Panc1 (cell line): ENCODE measurements at regions not wholly inside any gene's neighbourhood (a gene's known extent, or its start where the extent isn't known, plus 50 kb on each side); places are given as distances from the start of the nearest gene placed in this dataset.

Experiments
- POLR2AphosphoS5 ChIP-seq: IDR thresholded peaks from 2 replicates; pipeline ENCODE4 v1.6.1; 2012; ENCODE audit warnings: mild to moderate bottlenecking, low read depth, low read length, moderate library complexity
- SIN3A ChIP-seq: IDR thresholded peaks from 2 replicates; pipeline ENCODE4 v1.6.1; 2012; ENCODE audit warnings: low read depth, mild to moderate bottlenecking, low read length, moderate library complexity, borderline replicate concordance; ENCODE audit not compliant: insufficient read depth
- TF ChIP-seq, protein P1 (sequence below): fragments of 450-650 bp; IDR thresholded peaks from 2 replicates; pipeline ENCODE4 v1.5.1; 2017; ENCODE audit warnings: mild to moderate bottlenecking
- TF ChIP-seq, protein P2 (sequence below), 2 experiments: IDR thresholded peaks; 2 replicates each; pipeline ENCODE4 v1.6.1; 2011 to 2012; ENCODE audit warnings: low read depth in 2 of 2, control low read depth in 1 of 2, low read length in 1 of 2, mild to moderate bottlenecking in 1 of 2, moderate library complexity in 1 of 2; ENCODE audit not compliant: insufficient read depth in 1 of 2

DNA sequence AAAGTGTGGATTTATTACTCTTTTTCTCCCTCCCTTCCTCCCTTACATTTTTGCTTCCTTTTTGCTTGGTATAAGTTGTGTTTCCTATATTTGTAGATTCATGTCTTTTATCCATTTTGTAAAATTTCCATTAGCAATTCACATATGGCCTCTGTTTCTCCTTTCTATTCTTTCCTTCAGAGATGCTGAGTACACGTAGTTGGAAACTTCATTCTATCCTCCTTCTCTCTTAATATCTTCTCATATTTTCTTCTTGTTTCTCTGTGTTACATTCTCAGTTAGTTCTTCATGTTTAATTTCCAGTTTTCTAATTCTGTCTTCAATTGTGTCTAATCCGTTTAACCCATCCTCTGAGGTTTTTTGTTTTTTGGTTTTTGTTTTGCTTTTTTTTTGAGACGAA, 188.9 kb downstream of the ZIC5 start:
- TF ChIP-seq, protein P1, sequence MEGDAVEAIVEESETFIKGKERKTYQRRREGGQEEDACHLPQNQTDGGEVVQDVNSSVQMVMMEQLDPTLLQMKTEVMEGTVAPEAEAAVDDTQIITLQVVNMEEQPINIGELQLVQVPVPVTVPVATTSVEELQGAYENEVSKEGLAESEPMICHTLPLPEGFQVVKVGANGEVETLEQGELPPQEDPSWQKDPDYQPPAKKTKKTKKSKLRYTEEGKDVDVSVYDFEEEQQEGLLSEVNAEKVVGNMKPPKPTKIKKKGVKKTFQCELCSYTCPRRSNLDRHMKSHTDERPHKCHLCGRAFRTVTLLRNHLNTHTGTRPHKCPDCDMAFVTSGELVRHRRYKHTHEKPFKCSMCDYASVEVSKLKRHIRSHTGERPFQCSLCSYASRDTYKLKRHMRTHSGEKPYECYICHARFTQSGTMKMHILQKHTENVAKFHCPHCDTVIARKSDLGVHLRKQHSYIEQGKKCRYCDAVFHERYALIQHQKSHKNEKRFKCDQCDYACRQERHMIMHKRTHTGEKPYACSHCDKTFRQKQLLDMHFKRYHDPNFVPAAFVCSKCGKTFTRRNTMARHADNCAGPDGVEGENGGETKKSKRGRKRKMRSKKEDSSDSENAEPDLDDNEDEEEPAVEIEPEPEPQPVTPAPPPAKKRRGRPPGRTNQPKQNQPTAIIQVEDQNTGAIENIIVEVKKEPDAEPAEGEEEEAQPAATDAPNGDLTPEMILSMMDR = no peak
- TF ChIP-seq POLR2AphosphoS5 (no peak), SIN3A (no peak)
- TF ChIP-seq, protein P2, sequence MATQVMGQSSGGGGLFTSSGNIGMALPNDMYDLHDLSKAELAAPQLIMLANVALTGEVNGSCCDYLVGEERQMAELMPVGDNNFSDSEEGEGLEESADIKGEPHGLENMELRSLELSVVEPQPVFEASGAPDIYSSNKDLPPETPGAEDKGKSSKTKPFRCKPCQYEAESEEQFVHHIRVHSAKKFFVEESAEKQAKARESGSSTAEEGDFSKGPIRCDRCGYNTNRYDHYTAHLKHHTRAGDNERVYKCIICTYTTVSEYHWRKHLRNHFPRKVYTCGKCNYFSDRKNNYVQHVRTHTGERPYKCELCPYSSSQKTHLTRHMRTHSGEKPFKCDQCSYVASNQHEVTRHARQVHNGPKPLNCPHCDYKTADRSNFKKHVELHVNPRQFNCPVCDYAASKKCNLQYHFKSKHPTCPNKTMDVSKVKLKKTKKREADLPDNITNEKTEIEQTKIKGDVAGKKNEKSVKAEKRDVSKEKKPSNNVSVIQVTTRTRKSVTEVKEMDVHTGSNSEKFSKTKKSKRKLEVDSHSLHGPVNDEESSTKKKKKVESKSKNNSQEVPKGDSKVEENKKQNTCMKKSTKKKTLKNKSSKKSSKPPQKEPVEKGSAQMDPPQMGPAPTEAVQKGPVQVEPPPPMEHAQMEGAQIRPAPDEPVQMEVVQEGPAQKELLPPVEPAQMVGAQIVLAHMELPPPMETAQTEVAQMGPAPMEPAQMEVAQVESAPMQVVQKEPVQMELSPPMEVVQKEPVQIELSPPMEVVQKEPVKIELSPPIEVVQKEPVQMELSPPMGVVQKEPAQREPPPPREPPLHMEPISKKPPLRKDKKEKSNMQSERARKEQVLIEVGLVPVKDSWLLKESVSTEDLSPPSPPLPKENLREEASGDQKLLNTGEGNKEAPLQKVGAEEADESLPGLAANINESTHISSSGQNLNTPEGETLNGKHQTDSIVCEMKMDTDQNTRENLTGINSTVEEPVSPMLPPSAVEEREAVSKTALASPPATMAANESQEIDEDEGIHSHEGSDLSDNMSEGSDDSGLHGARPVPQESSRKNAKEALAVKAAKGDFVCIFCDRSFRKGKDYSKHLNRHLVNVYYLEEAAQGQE (IDR thresholded peaks at IDR 0.05; ENCODE audit: insufficient read depth in 1 of 2, low read depth in 2 of 2, low read length in 1 of 2) = no peak
